PC-9 (cell line): ENCODE measurements at regions not wholly inside any gene's neighbourhood (a gene's known extent, or its start where the extent isn't known, plus 50 kb on each side); places are given as distances from the start of the nearest gene placed in this dataset.

Source experiments
- CTCF ChIP-seq: fragments of 200-600 bp; sonication (generic); conservative IDR thresholded peaks from 2 replicates; pipeline ENCODE4 v1.6.1; 2017; ENCODE audit warnings: mixed run types, antibody characterized with exemption, mild to moderate bottlenecking, moderate library complexity
- EZH2 ChIP-seq: fragments of 200-600 bp; sonication (generic); IDR thresholded peaks from 2 replicates; pipeline ENCODE4 v1.8.0; 2017; ENCODE audit warnings: antibody characterized with exemption, low read depth

- TF ChIP-seq CTCF (no peak), EZH2 (no peak)
These were observed 78.8 kb upstream of the GPR174 start for GRCh38 chrX:79065696-79066095.
